NT2/D1 (cell line): ENCODE measurements at regions not wholly inside any gene's neighbourhood (a gene's known extent, or its start where the extent isn't known, plus 50 kb on each side); places are given as distances from the start of the nearest gene placed in this dataset.

Source experiments
- SUZ12 ChIP-seq: IDR thresholded peaks from 2 replicates; pipeline ENCODE4 v1.6.1; 2011; ENCODE audit not compliant: insufficient read length, insufficient read depth; ENCODE audit errors: extremely low read depth
- YY1 ChIP-seq: IDR thresholded peaks from 2 replicates; pipeline ENCODE4 v1.6.1; 2011; ENCODE audit not compliant: insufficient read length, insufficient read depth

DNA sequence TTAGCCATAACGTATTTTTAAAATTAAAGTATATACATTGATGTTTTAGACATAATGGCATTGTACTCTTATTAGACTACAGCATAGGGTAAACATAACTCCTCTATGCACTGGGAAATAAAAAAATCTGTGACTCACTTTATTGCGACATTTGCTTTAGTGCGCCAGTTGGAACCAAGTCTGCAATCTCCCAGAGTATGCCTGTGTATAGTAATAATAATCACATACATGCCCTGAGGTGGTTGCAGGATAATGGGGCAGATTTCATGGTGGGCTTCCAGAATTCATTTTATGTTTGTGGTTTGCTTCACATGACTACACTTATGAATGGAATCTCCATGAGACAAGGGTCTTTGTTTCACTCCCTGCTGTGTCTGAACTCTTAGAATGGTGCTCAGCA lies 66.9 kb upstream of the N4BP1 start:
- no peak for TF ChIP-seq SUZ12
- TF ChIP-seq YY1, result no peak
